Suprapubic skin (tissue), 4 donors: ENCODE measurements at regions not wholly inside any gene's neighbourhood (a gene's known extent, or its start where the extent isn't known, plus 50 kb on each side); places are given as distances from the start of the nearest gene placed in this dataset.
"Not testable (repeated sequence)": the region's sequence is repeated elsewhere in the genome, so short reads cannot be mapped to it uniquely, and the experiment has no call there.

ENCODE experiments used
- DNase-seq, 2 donors: peaks; one replicate each; pipeline ENCODE4 v3.0.0-alpha.2; 2019; ENCODE audit warnings: low spot score in 2 of 2
- H3K27ac ChIP-seq: fragments of 200-600 bp; sonication (generic); one replicate; pipeline ENCODE4 v1.5.1; 2019
- H3K27me3 ChIP-seq: fragments of 200-600 bp; sonication (generic); one replicate; pipeline ENCODE4 v1.5.1; 2019
- H3K36me3 ChIP-seq: fragments of 200-600 bp; sonication (generic); one replicate; pipeline ENCODE4 v1.5.1; 2019
- H3K4me1 ChIP-seq: fragments of 200-600 bp; sonication (generic); one replicate; pipeline ENCODE4 v1.5.1; 2019
- H3K4me3 ChIP-seq: fragments of 200-600 bp; sonication (generic); one replicate; pipeline ENCODE4 v1.5.1; 2019; ENCODE audit warnings: mild to moderate bottlenecking
- H3K9me3 ChIP-seq: fragments of 200-600 bp; sonication (generic); one replicate; pipeline ENCODE4 v1.5.1; 2019
- EP300 ChIP-seq: sonication (generic); formaldehyde crosslinking; IDR thresholded peaks from one replicate; pipeline ENCODE4 v1.6.1; 2017; ENCODE audit warnings: antibody characterized with exemption
- POLR2A ChIP-seq, 2 donors: fragments of 450-650 bp; IDR thresholded peaks; one replicate each; pipeline ENCODE4 v1.6.1; 2017; ENCODE audit warnings: antibody characterized with exemption in 2 of 2, mild to moderate bottlenecking in 2 of 2, moderate library complexity in 2 of 2
- POLR2AphosphoS5 ChIP-seq, 3 donors: sonication (generic); formaldehyde crosslinking; IDR thresholded peaks; one replicate each; pipeline ENCODE4 v1.6.1; 2017; ENCODE audit warnings: antibody characterized with exemption in 3 of 3
- WGBS: methylation state at CpG from one replicate; pipeline ENCODE4 v1.1.5; 2018; 5-methylcytosine and 5-hydroxymethylcytosine counted together
- TF ChIP-seq, protein P1 (sequence below), 2 donors: fragments of 200-600 bp in 1 of 2; fragments of 450-650 bp in 1 of 2; sonication (generic) in 1 of 2; IDR thresholded peaks; one replicate each; pipeline ENCODE4 v1.5.1; 2016 to 2019; ENCODE audit warnings: antibody characterized with exemption in 2 of 2, mild to moderate bottlenecking in 1 of 2, moderate library complexity in 1 of 2

DNA sequence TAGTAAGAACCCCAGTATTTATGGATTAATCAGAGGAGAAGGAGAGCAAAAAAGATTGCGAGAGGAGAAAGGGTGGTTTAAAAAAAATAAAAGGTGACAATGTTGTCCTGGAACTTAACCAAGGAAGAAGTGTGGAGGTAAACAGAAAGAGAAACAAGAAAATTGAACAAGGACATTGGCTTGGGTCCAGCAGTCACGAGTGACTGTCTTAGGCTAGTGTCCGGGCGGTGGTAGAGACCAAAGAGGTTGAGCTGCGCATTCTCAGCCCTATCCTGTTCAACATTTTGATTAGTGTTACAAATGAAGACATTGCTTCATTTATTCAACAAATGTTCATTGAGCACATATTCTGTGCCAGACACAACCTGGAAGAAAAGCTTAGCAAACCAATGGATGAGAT, 329.9 kb downstream of the FGFR2 start:
- Histone ChIP-seq H3K4me3 (no peak overlapping the region), H3K27ac (no peak overlapping the region), H3K36me3 (no peaks in the 10 kb centered on the region), H3K27me3 (peaks cover 12% of the 10 kb centered on the region), H3K4me1 (peaks cover 20% of the 10 kb centered on the region), H3K9me3 (no peaks in the 10 kb centered on the region)
- WGBS = 82% methylated on average over 5 of the region's 5 CpGs
- TF ChIP-seq, protein P1, sequence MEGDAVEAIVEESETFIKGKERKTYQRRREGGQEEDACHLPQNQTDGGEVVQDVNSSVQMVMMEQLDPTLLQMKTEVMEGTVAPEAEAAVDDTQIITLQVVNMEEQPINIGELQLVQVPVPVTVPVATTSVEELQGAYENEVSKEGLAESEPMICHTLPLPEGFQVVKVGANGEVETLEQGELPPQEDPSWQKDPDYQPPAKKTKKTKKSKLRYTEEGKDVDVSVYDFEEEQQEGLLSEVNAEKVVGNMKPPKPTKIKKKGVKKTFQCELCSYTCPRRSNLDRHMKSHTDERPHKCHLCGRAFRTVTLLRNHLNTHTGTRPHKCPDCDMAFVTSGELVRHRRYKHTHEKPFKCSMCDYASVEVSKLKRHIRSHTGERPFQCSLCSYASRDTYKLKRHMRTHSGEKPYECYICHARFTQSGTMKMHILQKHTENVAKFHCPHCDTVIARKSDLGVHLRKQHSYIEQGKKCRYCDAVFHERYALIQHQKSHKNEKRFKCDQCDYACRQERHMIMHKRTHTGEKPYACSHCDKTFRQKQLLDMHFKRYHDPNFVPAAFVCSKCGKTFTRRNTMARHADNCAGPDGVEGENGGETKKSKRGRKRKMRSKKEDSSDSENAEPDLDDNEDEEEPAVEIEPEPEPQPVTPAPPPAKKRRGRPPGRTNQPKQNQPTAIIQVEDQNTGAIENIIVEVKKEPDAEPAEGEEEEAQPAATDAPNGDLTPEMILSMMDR (IDR thresholded peaks at IDR 0.05) = no peak
- TF ChIP-seq EP300 (no peak), POLR2A (IDR thresholded peaks at IDR 0.05) (no peak), POLR2AphosphoS5 (IDR thresholded peaks at IDR 0.05) (no peak)
- no peak for DNase-seq

DNA sequence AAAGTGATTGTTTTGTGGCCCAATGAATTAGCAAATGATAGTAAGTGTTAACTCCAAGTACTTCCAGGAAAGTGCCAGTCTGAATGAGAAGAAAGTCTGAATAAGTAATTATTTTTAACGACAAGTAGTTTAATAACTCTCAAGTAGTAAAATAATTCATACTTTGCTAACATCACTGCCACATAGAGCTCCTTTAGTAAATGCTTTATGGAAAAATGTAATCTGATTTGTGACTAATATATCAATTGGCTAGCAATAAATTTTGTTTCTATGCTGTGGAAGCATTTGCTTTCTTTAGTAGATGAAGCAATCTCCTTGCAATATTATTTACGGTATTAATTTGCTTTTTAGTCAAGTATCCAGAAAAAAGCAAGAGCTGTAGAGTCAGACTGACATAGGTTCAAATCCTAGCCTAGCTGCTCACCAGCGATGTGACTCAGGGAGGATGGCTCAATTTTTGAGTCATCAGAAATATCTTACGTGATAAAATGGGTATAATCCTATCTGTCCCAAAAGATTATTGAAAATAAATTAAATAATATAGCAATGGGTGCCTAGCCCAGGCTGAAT, 329.3 kb downstream of the FGFR2 start:
- Histone ChIP-seq H3K4me1 (peaks cover 15% of the 10 kb centered on the region), H3K27me3 (peaks cover 12% of the 10 kb centered on the region), H3K4me3 (no peak overlapping the region), H3K27ac (no peak overlapping the region), H3K9me3 (no peaks in the 10 kb centered on the region), H3K36me3 (no peaks in the 10 kb centered on the region)
- DNase-seq = no peak
- TF ChIP-seq, protein P1 (IDR thresholded peaks at IDR 0.05) = no peak
- TF ChIP-seq EP300 (no peak), POLR2AphosphoS5 (IDR thresholded peaks at IDR 0.05) (no peak), POLR2A (IDR thresholded peaks at IDR 0.05) (no peak)
- WGBS = 67% methylated on average over 4 of the region's 4 CpGs

DNA sequence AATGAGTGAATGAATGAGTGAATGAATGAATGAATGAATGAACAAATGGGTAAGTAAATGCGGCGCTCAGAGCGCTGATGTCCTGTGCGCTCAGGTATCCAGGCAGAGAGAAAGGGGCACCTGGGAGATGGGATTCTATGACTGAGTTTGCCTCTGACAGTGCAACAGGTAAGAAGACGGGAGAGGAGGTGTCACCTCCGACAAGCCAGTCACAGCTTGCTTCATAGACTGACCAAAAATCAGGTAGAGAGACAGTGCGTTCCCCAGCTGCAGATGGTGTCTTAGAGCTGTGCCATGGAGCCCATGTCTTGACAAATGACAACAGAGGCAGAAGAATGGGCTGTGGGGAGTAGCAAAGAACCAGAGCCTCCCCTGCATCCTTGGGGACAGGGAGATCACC, 327.3 kb downstream of the FGFR2 start:
- no peak overlapping the region for H3K27ac ChIP-seq
- peaks cover 4% of the 10 kb centered on the region for H3K4me1 ChIP-seq
- peaks cover 12% of the 10 kb centered on the region for H3K27me3 ChIP-seq
- no peak for DNase-seq
- H3K36me3 ChIP-seq = no peaks in the 10 kb centered on the region
- WGBS = 88% methylated on average over 7 of the region's 7 CpGs
- TF ChIP-seq, protein P1 (IDR thresholded peaks at IDR 0.05) = no peak
- TF ChIP-seq EP300 (no peak), POLR2AphosphoS5 (IDR thresholded peaks at IDR 0.05) (no peak)
- no peaks in the 10 kb centered on the region for H3K9me3 ChIP-seq
- H3K4me3 ChIP-seq = no peak overlapping the region

DNA sequence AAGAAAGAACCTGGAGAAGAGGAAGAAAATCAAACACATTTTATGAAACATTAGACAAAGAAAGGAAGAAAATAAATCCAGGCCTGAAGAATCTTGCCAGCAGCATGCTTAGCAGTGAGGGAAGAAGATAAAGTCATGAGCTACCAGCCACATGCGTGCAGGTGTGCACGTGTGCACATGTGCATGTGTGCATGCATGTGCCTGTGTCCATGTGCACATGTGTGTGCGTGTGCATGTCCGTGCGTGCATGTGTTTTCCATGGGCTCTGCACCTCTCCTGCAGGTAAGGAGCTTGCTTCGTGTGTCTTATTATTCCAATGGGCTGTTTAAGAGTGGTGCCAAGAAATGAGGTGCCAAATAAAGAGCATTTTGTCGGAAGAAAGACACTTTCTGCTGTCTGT, 322.2 kb downstream of the FGFR2 start:
- WGBS = 81% methylated on average over 7 of the region's 7 CpGs
- peaks cover 10% of the 10 kb centered on the region for H3K27me3 ChIP-seq

DNA sequence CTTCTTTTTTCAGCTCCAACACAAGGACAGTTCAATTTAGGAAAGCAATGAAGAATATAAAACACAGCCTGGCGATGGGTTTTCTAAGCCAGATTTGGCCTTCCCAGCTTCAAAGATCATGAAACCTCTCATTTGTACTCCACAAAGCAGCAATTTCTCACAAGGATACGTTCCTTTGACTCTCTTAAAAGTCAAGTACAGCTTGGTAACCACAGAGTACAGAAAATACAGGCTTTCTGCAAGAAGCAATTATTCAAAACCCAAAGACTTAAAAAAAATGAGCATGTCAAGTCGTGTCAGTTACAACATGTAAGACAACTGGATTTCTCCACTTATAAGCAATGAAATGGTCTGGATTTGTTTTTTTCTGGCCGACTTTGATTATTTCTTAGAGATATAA, 321.4 kb downstream of the FGFR2 start:
- no peak overlapping the region for H3K4me3 ChIP-seq
- no peaks in the 10 kb centered on the region for H3K4me1 ChIP-seq
- H3K9me3 ChIP-seq = no peaks in the 10 kb centered on the region
- WGBS = 60% methylated on average over 4 of the region's 4 CpGs
- no peak overlapping the region for H3K27ac ChIP-seq
- TF ChIP-seq EP300 (no peak), POLR2AphosphoS5 (IDR thresholded peaks at IDR 0.05) (no peak), POLR2A (IDR thresholded peaks at IDR 0.05) (no peak)
- TF ChIP-seq, protein P1 (IDR thresholded peaks at IDR 0.05) = no peak
- no peak for DNase-seq
- peaks cover 4% of the 10 kb centered on the region for H3K27me3 ChIP-seq
- no peaks in the 10 kb centered on the region for H3K36me3 ChIP-seq

More for the DNA sequence above, 322.2 kb downstream of the FGFR2 start:
- Histone ChIP-seq H3K4me3 (no peak overlapping the region), H3K4me1 (no peaks in the 10 kb centered on the region), H3K36me3 (no peaks in the 10 kb centered on the region), H3K9me3 (no peaks in the 10 kb centered on the region), H3K27ac (no peak overlapping the region)
- TF ChIP-seq, protein P1 (IDR thresholded peaks at IDR 0.05) = no peak
- TF ChIP-seq POLR2A (IDR thresholded peaks at IDR 0.05) (no peak), EP300 (no peak), POLR2AphosphoS5 (IDR thresholded peaks at IDR 0.05) (no peak)
- no peak for DNase-seq

DNA sequence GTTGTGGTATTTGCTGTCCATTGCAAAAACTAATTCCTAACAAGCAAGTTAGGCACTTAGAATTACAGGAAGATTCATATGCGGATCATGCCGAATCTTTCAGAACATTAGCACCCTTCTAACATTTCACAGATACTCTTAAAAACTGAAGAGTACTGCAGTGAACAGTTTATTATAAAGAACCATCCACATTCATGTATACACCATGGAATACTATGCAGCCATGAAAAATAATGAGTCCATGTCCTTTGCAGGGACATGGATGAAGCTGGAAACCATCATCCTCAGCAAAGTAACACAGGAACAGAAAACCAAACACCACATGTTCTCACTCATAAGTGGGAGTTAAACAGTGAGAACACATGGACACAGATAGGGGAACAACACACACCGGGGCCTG, 319.9 kb downstream of the FGFR2 start:
- WGBS = 88% methylated on average over 3 of the region's 3 CpGs
- H3K9me3 ChIP-seq, H3K4me1 ChIP-seq, H3K4me3 ChIP-seq, H3K27me3 ChIP-seq, DNase-seq, H3K27ac ChIP-seq, H3K36me3 ChIP-seq: not testable (repeated sequence)
